ENCODE measurements at regions not wholly inside any gene's neighbourhood (a gene's known extent, or its start where the extent isn't known, plus 50 kb on each side); places are given as distances from the start of the nearest gene placed in this dataset.

- DNase-seq, result no peak
These were observed 228.0 kb upstream of the CFAP20DC start for GRCh38 chr3:59277816-59278215.

GRCh38 chr3:59277201-59277600 lies 227.4 kb upstream of the CFAP20DC start:
- no peak for DNase-seq

GRCh38 chr3:59273976-59274375 lies 224.2 kb upstream of the CFAP20DC start:
- DNase-seq, result no peak

- DNase-seq, result no peak
These were observed 222.1 kb upstream of the CFAP20DC start for GRCh38 chr3:59271971-59272370.

- no peak for DNase-seq
These were observed 221.1 kb upstream of the CFAP20DC start for GRCh38 chr3:59270921-59271320.

- DNase-seq, result no peak
These were observed 220.4 kb upstream of the CFAP20DC start for GRCh38 chr3:59270209-59270608.

- no peak for DNase-seq
These were observed 218.3 kb upstream of the CFAP20DC start for GRCh38 chr3:59268170-59268569.

GRCh38 chr3:59267021-59267420 lies 217.2 kb upstream of the CFAP20DC start:
- DNase-seq, result no peak

GRCh38 chr3:59266551-59266950 lies 216.7 kb upstream of the CFAP20DC start:
- no peak for DNase-seq

- no peak for DNase-seq
These were observed 215.7 kb upstream of the CFAP20DC start for GRCh38 chr3:59265566-59265965.

- no peak for DNase-seq
These were observed 214.5 kb upstream of the CFAP20DC start for GRCh38 chr3:59264366-59264765.

GRCh38 chr3:59263152-59263551 lies 213.3 kb upstream of the CFAP20DC start:
- no peak for DNase-seq

GRCh38 chr3:59262076-59262498 lies 212.3 kb upstream of the CFAP20DC start:
- no peak for DNase-seq

GRCh38 chr3:59261009-59261408 lies 211.2 kb upstream of the CFAP20DC start:
- no peak for DNase-seq

GRCh38 chr3:59258550-59259260 lies 208.9 kb upstream of the CFAP20DC start:
- DNase-seq, result no peak

- no peak for DNase-seq
These were observed 207.7 kb upstream of the CFAP20DC start for GRCh38 chr3:59257506-59257905.

GRCh38 chr3:59256230-59256629 lies 206.4 kb upstream of the CFAP20DC start:
- DNase-seq, result no peak

- DNase-seq, result no peak
These were observed 205.2 kb upstream of the CFAP20DC start for GRCh38 chr3:59254976-59255375.

GRCh38 chr3:59254433-59254832 lies 204.6 kb upstream of the CFAP20DC start:
- no peak for DNase-seq

- DNase-seq, result no peak
These were observed 203.7 kb upstream of the CFAP20DC start for GRCh38 chr3:59253523-59253922.

- DNase-seq, result no peak
These were observed 202.0 kb upstream of the CFAP20DC start for GRCh38 chr3:59251869-59252268.

- no peak for DNase-seq
These were observed 200.8 kb upstream of the CFAP20DC start for GRCh38 chr3:59250600-59250999.

GRCh38 chr3:59249698-59250361 lies 200.0 kb upstream of the CFAP20DC start:
- DNase-seq, result no peak

GRCh38 chr3:59249004-59249403 lies 199.2 kb upstream of the CFAP20DC start:
- no peak for DNase-seq

- no peak for DNase-seq
These were observed 197.6 kb upstream of the CFAP20DC start for GRCh38 chr3:59247402-59247841.

Data from NCI-H1436 (cell line).